ENCODE measurements at regions not wholly inside any gene's neighbourhood (a gene's known extent, or its start where the extent isn't known, plus 50 kb on each side); places are given as distances from the start of the nearest gene placed in this dataset.

GRCh38 chr2:526918-527317 lies 150.3 kb downstream of the TMEM18 start:
- TF ChIP-seq POLR2AphosphoS5 (IDR thresholded peaks at IDR 0.05; ENCODE audit: low read depth, low read length), result no peak
- no peak for TF ChIP-seq TAF1 (IDR thresholded peaks at IDR 0.05; ENCODE audit: borderline replicate concordance, insufficient read depth, low read length)
- TF ChIP-seq SIN3A (IDR thresholded peaks at IDR 0.05; ENCODE audit: borderline replicate concordance, insufficient read depth, low read length), result no peak
- no peak for TF ChIP-seq REST (IDR thresholded peaks at IDR 0.05; ENCODE audit: insufficient read depth in 1 of 2, low read depth in 2 of 2, low read length in 2 of 2)
- TF ChIP-seq FOXP2 (optimal IDR thresholded peaks at IDR 0.05; ENCODE audit: borderline replicate concordance, extremely low read depth, extremely low read length, insufficient read depth), result no peak

All from PFSK-1 (cell line).